ENCODE measurements at regions not wholly inside any gene's neighbourhood (a gene's known extent, or its start where the extent isn't known, plus 50 kb on each side); places are given as distances from the start of the nearest gene placed in this dataset.

DNA sequence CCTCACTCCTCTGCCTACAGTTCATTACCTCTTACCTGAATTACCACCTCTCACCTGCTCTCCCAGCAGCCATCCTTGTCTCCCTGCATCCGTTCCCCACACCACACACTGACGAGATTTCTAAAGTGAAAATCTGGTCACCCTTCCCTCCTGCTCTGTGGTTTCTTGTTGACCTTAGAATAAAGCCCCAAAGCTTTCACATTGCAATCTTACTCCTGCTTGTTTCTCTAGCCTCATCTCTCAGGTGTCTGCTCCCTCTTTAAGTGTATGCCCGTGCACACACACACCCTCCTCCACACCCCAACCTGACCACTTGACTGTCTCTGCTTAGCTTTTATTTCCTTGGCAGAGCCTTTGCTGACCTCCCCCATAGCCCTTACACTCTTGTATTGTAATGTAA lies 122.0 kb upstream of the SKOR2 start (continued):
- TF ChIP-seq ZNF570 (CRISPR knock-in tag; IDR thresholded peaks at IDR 0.05; ENCODE audit: borderline replicate concordance), result no peak
- TF ChIP-seq, protein P1, sequence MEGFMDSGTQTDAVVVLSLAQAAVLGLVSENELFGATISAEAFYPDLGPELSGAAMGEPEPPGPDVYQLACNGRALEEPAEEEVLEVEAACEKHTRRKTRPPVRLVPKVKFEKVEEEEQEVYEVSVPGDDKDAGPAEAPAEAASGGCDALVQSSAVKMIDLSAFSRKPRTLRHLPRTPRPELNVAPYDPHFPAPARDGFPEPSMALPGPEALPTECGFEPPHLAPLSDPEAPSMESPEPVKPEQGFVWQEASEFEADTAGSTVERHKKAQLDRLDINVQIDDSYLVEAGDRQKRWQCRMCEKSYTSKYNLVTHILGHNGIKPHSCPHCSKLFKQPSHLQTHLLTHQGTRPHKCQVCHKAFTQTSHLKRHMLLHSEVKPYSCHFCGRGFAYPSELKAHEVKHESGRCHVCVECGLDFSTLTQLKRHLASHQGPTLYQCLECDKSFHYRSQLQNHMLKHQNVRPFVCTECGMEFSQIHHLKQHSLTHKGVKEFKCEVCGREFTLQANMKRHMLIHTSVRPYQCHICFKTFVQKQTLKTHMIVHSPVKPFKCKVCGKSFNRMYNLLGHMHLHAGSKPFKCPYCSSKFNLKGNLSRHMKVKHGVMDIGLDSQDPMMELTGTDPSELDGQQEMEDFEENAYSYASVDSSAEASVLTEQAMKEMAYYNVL (CRISPR knock-in tag; IDR thresholded peaks at IDR 0.05; ENCODE audit: borderline replicate concordance), result no peak
- TF ChIP-seq ZFY (CRISPR knock-in tag; IDR thresholded peaks at IDR 0.05), result no peak

GRCh38 chr18:47370052-47370451 lies 118.6 kb upstream of the SKOR2 start:
- Histone ChIP-seq H3K27ac (ENCODE audit: extremely low read length, insufficient read depth, low read length) (no peak overlapping the region), H3K36me3 (replicated peaks in 1 of 2; ENCODE audit: control insufficient read depth in 1 of 2, insufficient read depth in 2 of 2, low read length in 2 of 2) (no peaks in the 10 kb centered on the region), H2AFZ (ENCODE audit: low read length) (no peak overlapping the region), H3K9me3 (ENCODE audit: low read length) (no peaks in the 10 kb centered on the region), H3K4me1 (ENCODE audit: insufficient read depth, low read length) (no peaks in the 10 kb centered on the region), H3K4me2 (ENCODE audit: low read depth, low read length) (no peak overlapping the region), H3K9ac (ENCODE audit: insufficient read depth, low read depth, low read length) (no peak overlapping the region), H3K27me3 (ENCODE audit: control insufficient read depth in 1 of 2, insufficient read depth in 2 of 2, low read length in 2 of 2) (no peaks in the 10 kb centered on the region), H3K79me2 (ENCODE audit: insufficient read depth, low read length) (no peaks in the 10 kb centered on the region), H3K4me3 (replicated peaks in 1 of 3; ENCODE audit: insufficient read depth in 1 of 3, low read depth in 2 of 3, low read length in 3 of 3) (no peak overlapping the region), H4K20me1 (ENCODE audit: insufficient read depth, low read length) (no peaks in the 10 kb centered on the region)
- 0% methylated on average over 2 of the region's 2 CpGs for WGBS (ENCODE audit: low lambda C conversion rate)
- intact Hi-C loops (cut with micrococcal nuclease; ENCODE audit: unreplicated experiment), result no loop called here
- in situ Hi-C loops (cut with HindIII; ENCODE audit: extremely low pct_ligation_motif_present, low pct_unique_long_range_greater_than_20kb), result no loop called here
- ChIA-PET POLR2A (no interaction called here), CTCF (ENCODE audit: low intra/inter-chr PET ratio, low total read pairs) (no interaction called here)
- no TSS peak for BruUV-seq (replicated peaks)
- FAIRE-seq (no peak), ATAC-seq (no peak), DNase-seq (ENCODE audit: low spot score) (no peak)
- TF ChIP-seq MYNN (CRISPR knock-in tag; IDR thresholded peaks at IDR 0.05; ENCODE audit: low read depth), result no peak
- no peak for TF ChIP-seq KIAA2018 (CRISPR knock-in tag; IDR thresholded peaks at IDR 0.05; ENCODE audit: borderline replicate concordance)
- TF ChIP-seq ZNF790 (CRISPR knock-in tag; IDR thresholded peaks at IDR 0.05; ENCODE audit: borderline replicate concordance), result no peak
- TF ChIP-seq MTA1 (CRISPR knock-in tag; IDR thresholded peaks at IDR 0.05; ENCODE audit: borderline replicate concordance), result no peak
- TF ChIP-seq ZNF639 (CRISPR knock-in tag; conservative IDR thresholded peaks at IDR 0.05), result no peak
- TF ChIP-seq ZNF232 (CRISPR knock-in tag; IDR thresholded peaks at IDR 0.05; ENCODE audit: borderline replicate concordance), result no peak
- TF ChIP-seq TCF7L2 (IDR thresholded peaks at IDR 0.05; ENCODE audit: low read depth, low read length), result no peak
- TF ChIP-seq ATF1 (CRISPR knock-in tag; IDR thresholded peaks at IDR 0.05), result no peak
- no peak for TF ChIP-seq CREM (IDR thresholded peaks at IDR 0.05)
- TF ChIP-seq CREM (CRISPR knock-in tag; IDR thresholded peaks at IDR 0.05), result no peak
